GM12874 (cell line): ENCODE measurements at regions not wholly inside any gene's neighbourhood (a gene's known extent, or its start where the extent isn't known, plus 50 kb on each side); places are given as distances from the start of the nearest gene placed in this dataset.

Experiments used
- TF ChIP-seq, protein P1 (sequence below): IDR thresholded peaks from 2 replicates; pipeline ENCODE4 v1.5.1; 2011; ENCODE audit warnings: low read depth, mild to moderate bottlenecking, control low read depth, low read length, moderate library complexity; ENCODE audit not compliant: insufficient read depth

DNA sequence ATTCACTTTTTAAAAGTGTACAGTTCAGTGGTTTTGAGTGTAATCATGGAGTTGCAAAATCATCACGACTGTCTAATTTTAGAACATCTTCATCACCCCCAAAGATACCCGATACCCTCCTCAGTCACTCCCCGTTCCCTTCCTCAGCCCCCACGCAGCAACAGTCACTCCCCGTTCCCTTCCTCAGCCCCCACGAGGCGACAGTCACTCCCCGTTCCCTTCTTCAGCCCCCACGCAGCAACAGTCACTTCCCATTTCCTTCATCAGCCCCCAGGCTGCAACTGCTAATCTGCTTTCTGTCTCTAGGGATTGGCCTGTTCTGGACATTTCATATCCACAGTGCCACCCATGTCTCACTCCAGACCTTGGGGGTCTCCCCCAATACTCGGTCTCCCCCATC, 161.6 kb upstream of the PPP2R2D start:
- TF ChIP-seq, protein P1, sequence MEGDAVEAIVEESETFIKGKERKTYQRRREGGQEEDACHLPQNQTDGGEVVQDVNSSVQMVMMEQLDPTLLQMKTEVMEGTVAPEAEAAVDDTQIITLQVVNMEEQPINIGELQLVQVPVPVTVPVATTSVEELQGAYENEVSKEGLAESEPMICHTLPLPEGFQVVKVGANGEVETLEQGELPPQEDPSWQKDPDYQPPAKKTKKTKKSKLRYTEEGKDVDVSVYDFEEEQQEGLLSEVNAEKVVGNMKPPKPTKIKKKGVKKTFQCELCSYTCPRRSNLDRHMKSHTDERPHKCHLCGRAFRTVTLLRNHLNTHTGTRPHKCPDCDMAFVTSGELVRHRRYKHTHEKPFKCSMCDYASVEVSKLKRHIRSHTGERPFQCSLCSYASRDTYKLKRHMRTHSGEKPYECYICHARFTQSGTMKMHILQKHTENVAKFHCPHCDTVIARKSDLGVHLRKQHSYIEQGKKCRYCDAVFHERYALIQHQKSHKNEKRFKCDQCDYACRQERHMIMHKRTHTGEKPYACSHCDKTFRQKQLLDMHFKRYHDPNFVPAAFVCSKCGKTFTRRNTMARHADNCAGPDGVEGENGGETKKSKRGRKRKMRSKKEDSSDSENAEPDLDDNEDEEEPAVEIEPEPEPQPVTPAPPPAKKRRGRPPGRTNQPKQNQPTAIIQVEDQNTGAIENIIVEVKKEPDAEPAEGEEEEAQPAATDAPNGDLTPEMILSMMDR, result no peak

- TF ChIP-seq, protein P1, result no peak
Observed at GRCh38 chr10:131742500-131742951, 158.3 kb upstream of the PPP2R2D start.

DNA sequence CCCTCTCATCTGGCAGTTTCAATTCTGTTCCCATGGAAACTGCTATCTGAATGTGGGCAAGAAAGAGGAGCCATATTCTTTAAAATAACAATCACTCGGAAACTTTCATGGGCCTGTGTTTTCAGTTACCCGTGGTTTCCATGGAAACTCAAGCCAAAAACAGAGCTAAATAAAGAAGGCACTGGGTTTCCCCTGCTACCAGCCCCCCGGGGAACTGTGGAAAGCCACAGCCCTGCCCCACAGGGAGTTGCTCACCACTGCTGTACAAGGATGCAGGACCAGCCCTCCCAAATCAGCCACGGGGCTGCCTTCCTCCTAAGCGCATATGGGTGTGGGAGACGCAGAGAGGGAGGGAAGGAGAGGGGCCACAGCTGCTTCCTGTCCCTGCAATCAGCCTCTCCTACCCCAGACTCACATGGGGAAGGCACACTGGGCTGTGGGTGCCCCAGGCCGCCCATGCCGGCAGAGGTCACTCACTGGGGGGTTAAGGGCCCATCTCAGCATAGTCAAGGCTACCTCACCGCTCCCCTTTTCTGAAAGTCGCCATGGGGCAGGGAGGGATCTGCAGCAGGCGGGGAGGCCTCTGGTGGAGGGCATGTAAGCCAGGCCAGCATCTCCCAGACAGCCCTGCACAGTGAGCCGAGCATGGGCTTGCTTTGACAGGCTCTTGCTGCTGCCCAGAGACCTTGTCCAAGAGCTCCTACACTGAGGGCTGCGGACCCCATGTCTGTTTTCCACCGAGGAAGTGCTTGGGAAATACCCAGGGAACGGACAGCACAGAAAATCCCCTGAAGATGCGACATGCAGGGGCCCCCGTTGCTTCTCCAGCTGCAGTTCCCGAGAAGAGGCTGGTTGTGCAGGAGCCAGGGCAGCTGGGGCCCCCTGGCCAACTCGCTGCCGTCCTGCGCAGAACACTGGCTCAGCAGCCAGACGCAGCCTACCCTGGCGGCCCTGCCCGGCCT, 157.3 kb upstream of the PPP2R2D start:
- TF ChIP-seq, protein P1, result no peak

GRCh38 chr10:131744346-131744745, 156.5 kb upstream of the PPP2R2D start:
- TF ChIP-seq, protein P1, result no peak

DNA sequence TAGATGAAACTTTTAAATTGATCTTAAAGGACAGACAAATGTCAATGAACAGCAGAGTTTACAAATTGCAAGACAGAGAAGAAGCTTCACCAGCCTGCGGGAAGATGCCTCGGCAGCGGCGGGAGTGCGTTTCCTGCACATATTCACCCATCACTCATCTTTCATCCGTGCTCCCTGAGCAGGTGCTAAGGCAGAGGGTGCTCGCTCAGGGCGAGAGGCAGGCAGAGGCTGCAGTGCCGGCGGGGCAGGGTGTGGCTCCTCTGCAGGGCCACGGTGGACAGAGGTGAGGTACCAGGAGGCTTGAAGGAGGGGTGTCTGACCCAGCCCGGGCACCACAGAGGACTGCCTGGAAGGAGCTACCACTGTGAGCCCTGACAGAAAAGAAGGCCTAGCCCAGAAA, 155.2 kb upstream of the PPP2R2D start:
- TF ChIP-seq, protein P1, result no peak

DNA sequence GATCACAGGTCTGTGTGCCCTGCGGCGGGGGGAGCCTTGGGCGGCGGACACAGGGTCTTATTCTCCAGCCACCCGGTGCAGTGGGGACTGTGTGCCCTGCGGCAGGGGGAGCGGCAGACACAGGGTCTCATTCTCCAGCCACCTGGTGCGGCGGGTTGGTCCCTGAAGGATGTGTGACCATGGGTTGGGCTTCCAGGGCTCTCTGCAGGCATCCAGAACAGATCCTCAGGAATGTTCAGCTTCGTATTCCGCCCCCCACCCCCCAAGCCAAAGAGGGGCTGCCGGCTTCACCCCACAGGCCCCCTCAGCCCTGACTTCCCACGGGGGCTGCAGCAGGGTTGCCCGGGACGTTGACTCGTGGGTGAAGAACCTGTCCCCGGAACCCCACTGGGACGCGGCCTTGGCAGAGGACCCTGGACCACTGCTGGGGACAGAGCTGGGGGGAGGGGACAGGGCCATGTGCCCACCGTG, 154.5 kb upstream of the PPP2R2D start:
- TF ChIP-seq, protein P1, result no peak

DNA sequence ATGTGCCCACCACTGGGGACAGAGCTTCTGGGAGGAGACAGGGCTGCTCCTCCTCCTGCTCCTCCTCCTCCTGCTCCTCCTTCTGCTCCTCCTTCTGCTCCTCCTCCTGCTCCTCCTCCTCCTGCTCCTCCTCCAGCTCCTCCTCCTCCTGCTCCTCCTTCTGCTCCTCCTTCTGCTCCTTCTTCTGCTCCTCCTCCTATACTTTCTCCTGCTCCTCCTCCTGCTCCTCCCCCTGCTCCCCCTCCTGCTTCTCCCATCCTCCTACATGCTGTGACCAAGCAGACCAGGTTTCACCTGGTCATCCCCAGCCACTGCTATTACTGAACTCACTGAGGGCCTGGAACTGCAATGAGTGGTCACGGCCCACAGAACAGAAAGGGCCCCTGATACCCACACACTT, 154.0 kb upstream of the PPP2R2D start:
- TF ChIP-seq, protein P1, result no peak
